Erythroblast (primary cell): ENCODE measurements at regions not wholly inside any gene's neighbourhood (a gene's known extent, or its start where the extent isn't known, plus 50 kb on each side); places are given as distances from the start of the nearest gene placed in this dataset.

ENCODE experiments used
- GATA1 ChIP-seq: IDR thresholded peaks from 2 replicates; pipeline ENCODE4 v1.6.1; 2011; ENCODE audit warnings: low read depth, mild to moderate bottlenecking, control low read depth, low read length, moderate library complexity
- POLR2A ChIP-seq: IDR thresholded peaks from 2 replicates; pipeline ENCODE4 v1.6.1; 2011; ENCODE audit warnings: mild to moderate bottlenecking, low read length

DNA sequence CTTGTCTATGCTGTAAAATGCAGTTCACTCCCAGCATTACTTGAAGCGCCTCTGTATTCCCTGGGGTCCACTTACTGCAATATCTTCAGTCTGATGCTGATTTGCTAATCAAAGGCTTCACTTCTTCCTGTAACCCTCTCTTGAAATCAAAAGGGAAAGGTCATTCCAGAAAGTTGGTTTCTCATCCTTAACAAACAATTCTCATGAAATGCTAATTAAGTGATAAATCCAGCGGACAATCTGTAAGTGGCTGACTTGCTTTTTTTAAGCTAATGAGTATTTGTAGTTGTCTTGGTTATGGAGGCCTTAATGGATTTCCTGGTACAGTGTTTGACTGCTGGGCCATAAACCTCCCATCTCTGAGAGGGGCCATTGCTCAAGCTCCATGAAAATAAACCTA, 499.6 kb upstream of the HS6ST1 start:
- TF ChIP-seq POLR2A, result no peak
- TF ChIP-seq GATA1, result no peak
